Endothelial cell (in vitro differentiated cells): ENCODE measurements at regions not wholly inside any gene's neighbourhood (a gene's known extent, or its start where the extent isn't known, plus 50 kb on each side); places are given as distances from the start of the nearest gene placed in this dataset.

ENCODE experiments used
- DNase-seq: peaks from one replicate; pipeline ENCODE4 v3.0.0; 2021; ENCODE audit warnings: low spot score
- H3K27ac Mint-ChIP-seq: one replicate; pipeline ENCODE4 v1.8.0; 2021; ENCODE audit warnings: mixed read lengths, inconsistent platforms; ENCODE audit not compliant: unreplicated experiment
- H3K27me3 Mint-ChIP-seq: one replicate; pipeline ENCODE4 v1.8.0; 2021; ENCODE audit warnings: mild to moderate bottlenecking, moderate library complexity, mixed read lengths, inconsistent platforms; ENCODE audit not compliant: unreplicated experiment
- H3K36me3 Mint-ChIP-seq: one replicate; pipeline ENCODE4 v1.8.0; 2021; ENCODE audit warnings: mild to moderate bottlenecking, low read depth, mixed read lengths, inconsistent platforms; ENCODE audit not compliant: unreplicated experiment
- H3K4me1 Mint-ChIP-seq: one replicate; pipeline ENCODE4 v1.8.0; 2021; ENCODE audit warnings: mild to moderate bottlenecking, mixed read lengths, inconsistent platforms; ENCODE audit not compliant: unreplicated experiment
- H3K4me3 Mint-ChIP-seq: one replicate; pipeline ENCODE4 v1.8.0; 2021; ENCODE audit warnings: mild to moderate bottlenecking, mixed read lengths, inconsistent platforms; ENCODE audit not compliant: unreplicated experiment
- H3K9me3 Mint-ChIP-seq: one replicate; pipeline ENCODE4 v1.8.0; 2021; ENCODE audit warnings: mixed read lengths, inconsistent platforms; ENCODE audit not compliant: unreplicated experiment
- TF ChIP-seq, protein P1 (sequence below): fragments of 200-600 bp; sonication (generic); IDR thresholded peaks from one replicate; pipeline ENCODE4 v1.5.0; 2021; ENCODE audit warnings: antibody characterized with exemption; ENCODE audit not compliant: unreplicated experiment

GRCh38 chr10:54909165-54909564 lies 108.1 kb upstream of the PCDH15 start:
- Mint-ChIP-seq H3K4me3 (no peak overlapping the region), H3K36me3 (no peaks in the 10 kb centered on the region), H3K27ac (no peak overlapping the region), H3K27me3 (no peaks in the 10 kb centered on the region), H3K4me1 (no peaks in the 10 kb centered on the region), H3K9me3 (no peaks in the 10 kb centered on the region)
- DNase-seq: no peak
- TF ChIP-seq, protein P1, sequence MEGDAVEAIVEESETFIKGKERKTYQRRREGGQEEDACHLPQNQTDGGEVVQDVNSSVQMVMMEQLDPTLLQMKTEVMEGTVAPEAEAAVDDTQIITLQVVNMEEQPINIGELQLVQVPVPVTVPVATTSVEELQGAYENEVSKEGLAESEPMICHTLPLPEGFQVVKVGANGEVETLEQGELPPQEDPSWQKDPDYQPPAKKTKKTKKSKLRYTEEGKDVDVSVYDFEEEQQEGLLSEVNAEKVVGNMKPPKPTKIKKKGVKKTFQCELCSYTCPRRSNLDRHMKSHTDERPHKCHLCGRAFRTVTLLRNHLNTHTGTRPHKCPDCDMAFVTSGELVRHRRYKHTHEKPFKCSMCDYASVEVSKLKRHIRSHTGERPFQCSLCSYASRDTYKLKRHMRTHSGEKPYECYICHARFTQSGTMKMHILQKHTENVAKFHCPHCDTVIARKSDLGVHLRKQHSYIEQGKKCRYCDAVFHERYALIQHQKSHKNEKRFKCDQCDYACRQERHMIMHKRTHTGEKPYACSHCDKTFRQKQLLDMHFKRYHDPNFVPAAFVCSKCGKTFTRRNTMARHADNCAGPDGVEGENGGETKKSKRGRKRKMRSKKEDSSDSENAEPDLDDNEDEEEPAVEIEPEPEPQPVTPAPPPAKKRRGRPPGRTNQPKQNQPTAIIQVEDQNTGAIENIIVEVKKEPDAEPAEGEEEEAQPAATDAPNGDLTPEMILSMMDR: no peak

DNA sequence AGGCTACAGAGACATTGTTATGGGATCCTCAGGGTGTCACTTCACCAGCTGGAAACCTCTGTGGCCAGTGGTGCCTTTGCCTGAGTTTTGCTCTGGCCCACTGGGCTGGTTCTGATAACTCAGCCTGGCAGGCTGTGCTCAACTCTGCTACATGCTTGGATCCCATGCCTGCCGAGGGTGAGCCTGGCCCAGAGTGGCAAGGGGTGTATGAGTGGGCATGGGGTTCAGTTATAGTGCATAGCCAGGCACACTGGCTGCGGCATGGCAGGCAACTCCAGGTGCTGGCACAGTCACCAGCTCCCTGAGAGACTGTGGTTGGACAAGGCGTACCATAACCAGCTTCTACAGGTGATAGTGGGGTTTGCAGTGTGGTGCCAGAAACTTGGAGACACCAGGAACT lies 107.0 kb upstream of the PCDH15 start:
- TF ChIP-seq, protein P1: no peak
- H3K9me3 Mint-ChIP-seq: no peaks in the 10 kb centered on the region
- no peaks in the 10 kb centered on the region for H3K36me3 Mint-ChIP-seq
- H3K4me3 Mint-ChIP-seq: no peak overlapping the region
- H3K27ac Mint-ChIP-seq: no peak overlapping the region
- no peaks in the 10 kb centered on the region for H3K4me1 Mint-ChIP-seq
- DNase-seq: no peak
- no peaks in the 10 kb centered on the region for H3K27me3 Mint-ChIP-seq

DNA sequence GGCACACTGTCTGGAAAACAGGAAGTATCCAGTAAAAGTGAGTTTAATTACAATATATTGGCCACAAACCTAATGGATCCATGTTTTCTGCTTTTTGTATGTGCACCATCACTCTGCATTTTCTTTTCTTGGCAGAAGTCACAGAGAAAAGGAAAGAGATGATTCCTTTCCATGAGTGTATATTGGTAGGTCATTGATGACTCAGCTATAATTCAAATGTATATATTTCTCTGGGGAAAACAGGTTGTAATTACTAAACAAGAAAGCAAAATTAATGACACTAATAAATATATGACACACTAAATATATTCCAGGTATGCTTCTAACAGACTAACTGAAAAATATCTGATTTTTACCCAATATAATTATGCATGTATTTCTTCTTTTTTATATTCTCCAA lies 105.9 kb upstream of the PCDH15 start:
- Mint-ChIP-seq H3K27me3 (no peaks in the 10 kb centered on the region), H3K4me3 (no peak overlapping the region), H3K4me1 (no peaks in the 10 kb centered on the region), H3K9me3 (no peaks in the 10 kb centered on the region), H3K27ac (no peak overlapping the region), H3K36me3 (no peaks in the 10 kb centered on the region)
- no peak for DNase-seq
- TF ChIP-seq, protein P1: no peak

GRCh38 chr10:54905578-54906192 lies 104.7 kb upstream of the PCDH15 start:
- Mint-ChIP-seq H3K4me1 (no peaks in the 10 kb centered on the region), H3K9me3 (no peaks in the 10 kb centered on the region), H3K36me3 (no peaks in the 10 kb centered on the region), H3K27me3 (no peaks in the 10 kb centered on the region), H3K4me3 (no peak overlapping the region), H3K27ac (no peak overlapping the region)
- TF ChIP-seq, protein P1: no peak
- no peak for DNase-seq

DNA sequence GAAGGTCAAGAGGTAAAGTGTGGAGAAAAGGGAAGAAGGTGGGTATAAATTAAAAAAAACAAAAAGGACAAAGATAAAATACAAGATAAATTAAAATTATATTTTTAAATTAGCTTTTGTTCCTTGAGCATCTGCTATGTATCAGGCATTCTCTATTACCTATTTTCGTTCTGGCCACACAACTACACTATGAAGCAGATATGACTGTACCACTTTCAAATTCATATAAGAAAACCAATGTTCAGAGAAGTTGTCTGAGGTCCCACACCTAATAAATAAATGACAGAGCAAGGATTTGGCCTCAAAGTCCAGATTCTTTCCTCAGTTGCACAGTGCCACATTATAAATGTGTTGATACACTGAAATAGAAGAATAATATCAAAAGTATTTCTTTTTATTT lies 103.8 kb upstream of the PCDH15 start:
- H3K36me3 Mint-ChIP-seq: no peaks in the 10 kb centered on the region
- H3K4me1 Mint-ChIP-seq: no peaks in the 10 kb centered on the region
- DNase-seq: no peak
- H3K4me3 Mint-ChIP-seq: no peak overlapping the region
- H3K27ac Mint-ChIP-seq: no peak overlapping the region
- no peaks in the 10 kb centered on the region for H3K27me3 Mint-ChIP-seq
- TF ChIP-seq, protein P1: no peak
- H3K9me3 Mint-ChIP-seq: no peaks in the 10 kb centered on the region
